Fibroblast of the aortic adventitia (primary cell): ENCODE measurements at regions not wholly inside any gene's neighbourhood (a gene's known extent, or its start where the extent isn't known, plus 50 kb on each side); places are given as distances from the start of the nearest gene placed in this dataset.

Experiments used
- DNase-seq: peaks from one replicate; pipeline ENCODE4 v3.0.0-alpha.2; 2010; ENCODE audit warnings: low read depth
- H3K4me3 ChIP-seq: 2 replicates; pipeline ENCODE4 v1.5.1; 2011; ENCODE audit warnings: low read depth, mild to moderate bottlenecking, control low read depth, low read length, moderate library complexity
- TF ChIP-seq, protein P1 (sequence below): IDR thresholded peaks from 2 replicates; pipeline ENCODE4 v1.5.1; 2011; ENCODE audit warnings: mild to moderate bottlenecking, low read length, control low read depth, inconsistent platforms; ENCODE audit not compliant: insufficient read depth

- TF ChIP-seq, protein P1, sequence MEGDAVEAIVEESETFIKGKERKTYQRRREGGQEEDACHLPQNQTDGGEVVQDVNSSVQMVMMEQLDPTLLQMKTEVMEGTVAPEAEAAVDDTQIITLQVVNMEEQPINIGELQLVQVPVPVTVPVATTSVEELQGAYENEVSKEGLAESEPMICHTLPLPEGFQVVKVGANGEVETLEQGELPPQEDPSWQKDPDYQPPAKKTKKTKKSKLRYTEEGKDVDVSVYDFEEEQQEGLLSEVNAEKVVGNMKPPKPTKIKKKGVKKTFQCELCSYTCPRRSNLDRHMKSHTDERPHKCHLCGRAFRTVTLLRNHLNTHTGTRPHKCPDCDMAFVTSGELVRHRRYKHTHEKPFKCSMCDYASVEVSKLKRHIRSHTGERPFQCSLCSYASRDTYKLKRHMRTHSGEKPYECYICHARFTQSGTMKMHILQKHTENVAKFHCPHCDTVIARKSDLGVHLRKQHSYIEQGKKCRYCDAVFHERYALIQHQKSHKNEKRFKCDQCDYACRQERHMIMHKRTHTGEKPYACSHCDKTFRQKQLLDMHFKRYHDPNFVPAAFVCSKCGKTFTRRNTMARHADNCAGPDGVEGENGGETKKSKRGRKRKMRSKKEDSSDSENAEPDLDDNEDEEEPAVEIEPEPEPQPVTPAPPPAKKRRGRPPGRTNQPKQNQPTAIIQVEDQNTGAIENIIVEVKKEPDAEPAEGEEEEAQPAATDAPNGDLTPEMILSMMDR: no peak
- no peak overlapping the region for H3K4me3 ChIP-seq
- no peak for DNase-seq
These were observed 214.2 kb upstream of the PDE10A start for GRCh38 chr6:165877192-165877591.

- DNase-seq: peak; percentile 86
- H3K4me3 ChIP-seq: no peak overlapping the region
- TF ChIP-seq, protein P1: no peak
These were observed 213.5 kb upstream of the PDE10A start for GRCh38 chr6:165876588-165876987.

DNA sequence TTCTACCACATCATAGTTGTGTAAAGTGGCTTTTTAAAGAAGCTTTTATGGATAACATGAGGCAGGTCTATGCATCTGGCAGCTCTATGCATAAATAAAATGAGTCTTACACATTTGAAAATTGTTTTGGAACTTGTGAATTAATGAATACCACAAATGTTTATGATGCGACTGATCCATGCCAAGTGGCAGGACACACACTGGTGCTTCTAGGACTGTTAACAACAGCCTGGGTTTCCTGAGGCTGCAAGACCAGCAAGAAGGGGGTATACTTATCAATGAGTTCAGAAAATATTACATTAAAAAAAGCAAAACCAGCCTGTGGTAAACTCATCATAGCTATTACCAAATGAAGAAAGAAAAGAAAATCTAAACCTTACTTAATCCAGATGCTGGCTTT lies 212.9 kb upstream of the PDE10A start:
- TF ChIP-seq, protein P1: no peak
- no peak for DNase-seq
- H3K4me3 ChIP-seq: no peak overlapping the region

- TF ChIP-seq, protein P1: no peak
- DNase-seq: no peak
- no peak overlapping the region for H3K4me3 ChIP-seq
These were observed 210.9 kb upstream of the PDE10A start for GRCh38 chr6:165873976-165874375.

GRCh38 chr6:165872811-165873210 lies 209.8 kb upstream of the PDE10A start:
- H3K4me3 ChIP-seq: no peak overlapping the region
- no peak for DNase-seq
- TF ChIP-seq, protein P1: no peak

DNA sequence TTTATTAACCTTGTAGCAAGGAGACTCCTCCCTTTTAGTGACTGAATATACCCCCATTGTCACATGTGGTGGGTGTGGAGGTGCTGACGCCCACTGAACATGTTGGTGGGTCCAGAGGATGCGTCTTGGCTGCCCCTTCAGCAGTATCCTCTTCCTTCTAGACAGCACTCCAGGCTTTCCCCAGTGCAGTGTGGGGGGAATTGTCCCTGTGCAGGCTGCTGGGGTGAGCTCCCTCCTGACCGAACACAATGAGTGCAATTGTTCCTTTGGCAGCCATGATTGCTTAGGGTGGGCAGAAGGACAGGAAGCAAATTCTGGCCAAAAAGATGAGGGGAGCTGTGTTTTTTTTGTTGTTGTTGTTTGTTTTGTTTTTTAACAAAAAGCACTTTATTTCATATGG lies 209.3 kb upstream of the PDE10A start:
- TF ChIP-seq, protein P1: no peak

GRCh38 chr6:165871571-165871970 lies 208.5 kb upstream of the PDE10A start:
- DNase-seq: no peak
- TF ChIP-seq, protein P1: no peak
- no peak overlapping the region for H3K4me3 ChIP-seq

More for the DNA sequence above, 209.3 kb upstream of the PDE10A start:
- DNase-seq: no peak
- H3K4me3 ChIP-seq: no peak overlapping the region
